ENCODE measurements at regions not wholly inside any gene's neighbourhood (a gene's known extent, or its start where the extent isn't known, plus 50 kb on each side); places are given as distances from the start of the nearest gene placed in this dataset.

GRCh38 chr3:64385277-64385676 is 160.0 kb upstream of the PRICKLE2 start:
- Histone ChIP-seq H3K4me1 (no peaks in the 10 kb centered on the region), H3K9me3 (no peaks in the 10 kb centered on the region), H3K36me3 (no peaks in the 10 kb centered on the region), H3K4me3 (no peak overlapping the region), H3K27ac (no peak overlapping the region), H3K27me3 (no peaks in the 10 kb centered on the region)
- no peak for DNase-seq (ENCODE audit: low spot score in 2 of 2)
- no peak for TF ChIP-seq POLR2AphosphoS5 (IDR thresholded peaks at IDR 0.05)
- TF ChIP-seq POLR2A (IDR thresholded peaks at IDR 0.05): no peak
- no peak for TF ChIP-seq CTCF (IDR thresholded peaks at IDR 0.05)
- no peak for TF ChIP-seq EP300 (IDR thresholded peaks at IDR 0.05)
- WGBS: 82% methylated on average over 5 of the region's 5 CpGs

- Histone ChIP-seq H3K9me3 (no peaks in the 10 kb centered on the region), H3K4me3 (no peak overlapping the region), H3K4me1 (no peaks in the 10 kb centered on the region), H3K36me3 (no peaks in the 10 kb centered on the region), H3K27ac (no peak overlapping the region), H3K27me3 (no peaks in the 10 kb centered on the region)
- no peak for DNase-seq (ENCODE audit: low spot score in 2 of 2)
- TF ChIP-seq EP300 (IDR thresholded peaks at IDR 0.05): no peak
- no peak for TF ChIP-seq CTCF (IDR thresholded peaks at IDR 0.05)
- TF ChIP-seq POLR2A (IDR thresholded peaks at IDR 0.05): no peak
- no peak for TF ChIP-seq POLR2AphosphoS5 (IDR thresholded peaks at IDR 0.05)
- 75% methylated on average over 3 of the region's 3 CpGs for WGBS
Observed at GRCh38 chr3:64384561-64384960, 159.3 kb upstream of the PRICKLE2 start.

- 88% methylated on average over 2 of the region's 2 CpGs for WGBS
Observed at GRCh38 chr3:64382153-64382552, 156.9 kb upstream of the PRICKLE2 start.

GRCh38 chr3:64381367-64381766 is 156.1 kb upstream of the PRICKLE2 start:
- Histone ChIP-seq H3K36me3 (no peaks in the 10 kb centered on the region), H3K9me3 (no peaks in the 10 kb centered on the region), H3K27ac (no peak overlapping the region), H3K4me1 (no peaks in the 10 kb centered on the region), H3K4me3 (no peak overlapping the region), H3K27me3 (no peaks in the 10 kb centered on the region)
- TF ChIP-seq CTCF (IDR thresholded peaks at IDR 0.05) (no peak), POLR2A (IDR thresholded peaks at IDR 0.05) (no peak), EP300 (IDR thresholded peaks at IDR 0.05) (no peak), POLR2AphosphoS5 (IDR thresholded peaks at IDR 0.05) (no peak)
- no peak for DNase-seq (ENCODE audit: low spot score in 2 of 2)
- 74% methylated on average over 4 of the region's 4 CpGs for WGBS

More at GRCh38 chr3:64382153-64382552, 156.9 kb upstream of the PRICKLE2 start:
- Histone ChIP-seq H3K4me3 (no peak overlapping the region), H3K36me3 (no peaks in the 10 kb centered on the region), H3K9me3 (no peaks in the 10 kb centered on the region), H3K4me1 (no peaks in the 10 kb centered on the region), H3K27ac (no peak overlapping the region), H3K27me3 (no peaks in the 10 kb centered on the region)
- TF ChIP-seq POLR2A (IDR thresholded peaks at IDR 0.05): no peak
- TF ChIP-seq CTCF (IDR thresholded peaks at IDR 0.05): no peak
- no peak for TF ChIP-seq POLR2AphosphoS5 (IDR thresholded peaks at IDR 0.05)
- TF ChIP-seq EP300 (IDR thresholded peaks at IDR 0.05): no peak
- DNase-seq (ENCODE audit: low spot score in 2 of 2): no peak

GRCh38 chr3:64380546-64380945 is 155.3 kb upstream of the PRICKLE2 start:
- DNase-seq (ENCODE audit: low spot score in 2 of 2): no peak
- Histone ChIP-seq H3K9me3 (no peaks in the 10 kb centered on the region), H3K27me3 (no peaks in the 10 kb centered on the region), H3K36me3 (no peaks in the 10 kb centered on the region), H3K27ac (no peak overlapping the region), H3K4me1 (no peaks in the 10 kb centered on the region), H3K4me3 (no peak overlapping the region)
- WGBS: 76% methylated on average over 1 of the region's 1 CpG
- no peak for TF ChIP-seq CTCF (IDR thresholded peaks at IDR 0.05)
- TF ChIP-seq POLR2AphosphoS5 (IDR thresholded peaks at IDR 0.05): no peak
- TF ChIP-seq EP300 (IDR thresholded peaks at IDR 0.05): no peak
- no peak for TF ChIP-seq POLR2A (IDR thresholded peaks at IDR 0.05)
